ENCODE measurements at regions not wholly inside any gene's neighbourhood (a gene's known extent, or its start where the extent isn't known, plus 50 kb on each side); places are given as distances from the start of the nearest gene placed in this dataset.

DNA sequence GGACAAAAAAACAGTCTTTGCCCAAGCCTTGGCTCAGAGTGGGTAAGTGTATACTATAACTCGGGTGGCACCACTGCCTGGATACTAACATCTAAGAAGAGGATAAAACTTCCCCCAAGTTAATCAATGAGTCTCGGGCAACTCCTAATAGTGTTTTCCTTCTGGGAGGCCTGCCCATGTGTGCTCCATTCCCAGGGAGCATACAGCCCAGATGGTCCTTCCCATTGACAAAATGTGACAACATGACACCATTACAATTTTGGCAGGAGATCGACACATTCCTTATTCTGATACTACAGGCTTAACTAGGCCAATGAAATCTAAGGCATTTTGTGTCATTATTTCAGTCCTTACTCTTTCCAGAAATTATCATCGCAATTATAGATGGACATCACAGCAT, 52.7 kb upstream of the CRIM1 start:
- ChIA-PET CTCF (ENCODE audit: unreplicated experiment) (no interaction called here), POLR2A (no interaction called here)
- Histone ChIP-seq H3K9me2 (ENCODE audit: insufficient read depth, low read length) (no peaks in the 10 kb centered on the region), H3K27ac (ENCODE audit: low read depth, low read length, poor library complexity, severe bottlenecking) (no peak overlapping the region), H3K4me2 (ENCODE audit: low read length) (no peak overlapping the region), H3K9me3 (ENCODE audit: low read length) (no peaks in the 10 kb centered on the region), H2AFZ (ENCODE audit: low read length) (no peak overlapping the region), H4K20me1 (ENCODE audit: insufficient read depth, low read length) (no peaks in the 10 kb centered on the region), H3K4me3 (ENCODE audit: low read depth, low read length, poor library complexity, severe bottlenecking) (no peak overlapping the region), H3K79me2 (ENCODE audit: insufficient read depth, low read depth, low read length) (no peaks in the 10 kb centered on the region), H3K36me3 (ENCODE audit: insufficient read depth, low read length) (no peaks in the 10 kb centered on the region), H3K4me1 (ENCODE audit: insufficient read depth, low read length, poor library complexity, severe bottlenecking) (no peaks in the 10 kb centered on the region)
- TF ChIP-seq, protein P1, sequence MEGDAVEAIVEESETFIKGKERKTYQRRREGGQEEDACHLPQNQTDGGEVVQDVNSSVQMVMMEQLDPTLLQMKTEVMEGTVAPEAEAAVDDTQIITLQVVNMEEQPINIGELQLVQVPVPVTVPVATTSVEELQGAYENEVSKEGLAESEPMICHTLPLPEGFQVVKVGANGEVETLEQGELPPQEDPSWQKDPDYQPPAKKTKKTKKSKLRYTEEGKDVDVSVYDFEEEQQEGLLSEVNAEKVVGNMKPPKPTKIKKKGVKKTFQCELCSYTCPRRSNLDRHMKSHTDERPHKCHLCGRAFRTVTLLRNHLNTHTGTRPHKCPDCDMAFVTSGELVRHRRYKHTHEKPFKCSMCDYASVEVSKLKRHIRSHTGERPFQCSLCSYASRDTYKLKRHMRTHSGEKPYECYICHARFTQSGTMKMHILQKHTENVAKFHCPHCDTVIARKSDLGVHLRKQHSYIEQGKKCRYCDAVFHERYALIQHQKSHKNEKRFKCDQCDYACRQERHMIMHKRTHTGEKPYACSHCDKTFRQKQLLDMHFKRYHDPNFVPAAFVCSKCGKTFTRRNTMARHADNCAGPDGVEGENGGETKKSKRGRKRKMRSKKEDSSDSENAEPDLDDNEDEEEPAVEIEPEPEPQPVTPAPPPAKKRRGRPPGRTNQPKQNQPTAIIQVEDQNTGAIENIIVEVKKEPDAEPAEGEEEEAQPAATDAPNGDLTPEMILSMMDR (conservative IDR thresholded peaks at IDR 0.05; ENCODE audit: low read length), result no peak
- no peak for TF ChIP-seq EZH2phosphoT487 (IDR thresholded peaks at IDR 0.05; ENCODE audit: borderline replicate concordance, low read depth, low read length)
- BruUV-seq (replicated peaks), result no TSS peak
- intact Hi-C loops (cut with micrococcal nuclease; ENCODE audit: unreplicated experiment), result no loop called here
- DNase-seq (ENCODE audit: low spot score), result no peak

DNA sequence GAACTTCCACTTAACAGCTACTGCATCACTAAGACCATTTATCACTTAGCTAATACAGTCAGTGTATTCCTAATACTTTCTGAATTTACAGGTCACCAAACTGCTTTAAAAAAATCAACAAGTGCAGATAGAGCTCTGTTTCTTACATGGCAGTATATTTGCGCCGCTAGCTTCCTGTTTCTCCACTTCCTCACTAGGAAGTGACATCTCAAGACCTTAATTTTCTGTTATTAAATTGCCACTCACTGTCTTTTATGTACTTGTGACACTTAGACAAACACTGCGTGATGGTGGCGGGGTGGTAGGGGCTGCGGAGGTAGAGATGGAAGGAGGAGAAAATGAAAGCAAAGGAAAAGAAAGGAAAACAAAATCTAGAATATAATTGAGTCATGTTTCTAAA, 53.7 kb upstream of the CRIM1 start:
- H3K9me2 ChIP-seq (ENCODE audit: insufficient read depth, low read length), result no peaks in the 10 kb centered on the region
- H3K4me3 ChIP-seq (ENCODE audit: low read depth, low read length, poor library complexity, severe bottlenecking), result no peak overlapping the region
- CTCF ChIA-PET (ENCODE audit: unreplicated experiment), result no interaction called here
- POLR2A ChIA-PET, result interaction anchor here (0.5 kb wide), 1 partner anchor 35 kb away, joined by 3 read pairs; no protein-coding TSS in a partner anchor
- no peak for DNase-seq (ENCODE audit: low spot score)
- no peaks in the 10 kb centered on the region for H3K4me1 ChIP-seq (ENCODE audit: insufficient read depth, low read length, poor library complexity, severe bottlenecking)
- no peak for TF ChIP-seq EZH2phosphoT487 (IDR thresholded peaks at IDR 0.05; ENCODE audit: borderline replicate concordance, low read depth, low read length)
- TF ChIP-seq, protein P1 (conservative IDR thresholded peaks at IDR 0.05; ENCODE audit: low read length), result no peak
- no TSS peak for BruUV-seq (replicated peaks)
- no peaks in the 10 kb centered on the region for H3K9me3 ChIP-seq (ENCODE audit: low read length)
- H3K36me3 ChIP-seq (ENCODE audit: insufficient read depth, low read length), result no peaks in the 10 kb centered on the region
- intact Hi-C loops (cut with micrococcal nuclease; ENCODE audit: unreplicated experiment), result no loop called here
- no peak overlapping the region for H2AFZ ChIP-seq (ENCODE audit: low read length)
- H4K20me1 ChIP-seq (ENCODE audit: insufficient read depth, low read length), result no peaks in the 10 kb centered on the region
- no peak overlapping the region for H3K4me2 ChIP-seq (ENCODE audit: low read length)
- no peaks in the 10 kb centered on the region for H3K79me2 ChIP-seq (ENCODE audit: insufficient read depth, low read depth, low read length)
- H3K27ac ChIP-seq (ENCODE audit: low read depth, low read length, poor library complexity, severe bottlenecking), result no peak overlapping the region

DNA sequence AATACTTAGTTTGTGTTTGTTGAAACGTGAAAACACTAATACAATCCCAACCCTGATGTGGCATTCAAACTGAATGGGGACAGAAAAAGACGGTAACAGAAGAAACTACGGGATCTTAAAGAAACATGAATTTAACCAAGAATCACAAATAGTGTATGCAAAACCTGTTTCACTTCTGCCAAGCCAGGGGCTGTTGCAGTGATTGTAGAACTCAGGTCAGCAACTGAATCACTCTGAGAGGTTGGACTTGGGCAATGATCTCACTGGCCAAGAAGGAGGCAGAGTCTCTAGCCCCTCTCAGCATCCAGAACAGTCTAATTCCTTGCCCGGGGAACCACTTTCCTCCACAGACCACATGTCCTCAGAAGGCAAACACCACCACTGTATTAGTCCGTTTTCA, 54.9 kb upstream of the CRIM1 start:
- Histone ChIP-seq H3K36me3 (ENCODE audit: insufficient read depth, low read length) (no peaks in the 10 kb centered on the region), H3K4me2 (ENCODE audit: low read length) (no peak overlapping the region), H4K20me1 (ENCODE audit: insufficient read depth, low read length) (no peaks in the 10 kb centered on the region), H3K9me3 (ENCODE audit: low read length) (no peaks in the 10 kb centered on the region), H3K27ac (ENCODE audit: low read depth, low read length, poor library complexity, severe bottlenecking) (no peak overlapping the region), H3K9me2 (ENCODE audit: insufficient read depth, low read length) (no peaks in the 10 kb centered on the region), H3K4me3 (ENCODE audit: low read depth, low read length, poor library complexity, severe bottlenecking) (no peak overlapping the region), H3K4me1 (ENCODE audit: insufficient read depth, low read length, poor library complexity, severe bottlenecking) (no peaks in the 10 kb centered on the region), H3K79me2 (ENCODE audit: insufficient read depth, low read depth, low read length) (no peaks in the 10 kb centered on the region), H2AFZ (ENCODE audit: low read length) (no peak overlapping the region)
- intact Hi-C loops (cut with micrococcal nuclease; ENCODE audit: unreplicated experiment), result no loop called here
- DNase-seq (ENCODE audit: low spot score), result no peak
- TF ChIP-seq EZH2phosphoT487 (IDR thresholded peaks at IDR 0.05; ENCODE audit: borderline replicate concordance, low read depth, low read length), result no peak
- TF ChIP-seq, protein P1 (conservative IDR thresholded peaks at IDR 0.05; ENCODE audit: low read length), result no peak
- no TSS peak for BruUV-seq (replicated peaks)
- POLR2A ChIA-PET, result no interaction called here
- CTCF ChIA-PET (ENCODE audit: unreplicated experiment), result no interaction called here

Data from OCI-LY7 (cell line).